GM12864 (cell line): ENCODE measurements at regions not wholly inside any gene's neighbourhood (a gene's known extent, or its start where the extent isn't known, plus 50 kb on each side); places are given as distances from the start of the nearest gene placed in this dataset.

Experiments used
- DNase-seq: peaks from one replicate; pipeline ENCODE4 v3.0.0-alpha.2; 2011; ENCODE audit warnings: low read depth
- H3K4me3 ChIP-seq: 2 replicates; pipeline ENCODE4 v1.5.1; 2011; ENCODE audit warnings: mild to moderate bottlenecking, low read depth, low read length, control low read depth
- TF ChIP-seq, protein P1 (sequence below): IDR thresholded peaks from 2 replicates; pipeline ENCODE4 v1.5.1; 2011; ENCODE audit warnings: low read depth, mild to moderate bottlenecking, moderate library complexity, low read length, control low read depth, inconsistent platforms; ENCODE audit errors: missing control alignments

- DNase-seq: no peak
- TF ChIP-seq, protein P1, sequence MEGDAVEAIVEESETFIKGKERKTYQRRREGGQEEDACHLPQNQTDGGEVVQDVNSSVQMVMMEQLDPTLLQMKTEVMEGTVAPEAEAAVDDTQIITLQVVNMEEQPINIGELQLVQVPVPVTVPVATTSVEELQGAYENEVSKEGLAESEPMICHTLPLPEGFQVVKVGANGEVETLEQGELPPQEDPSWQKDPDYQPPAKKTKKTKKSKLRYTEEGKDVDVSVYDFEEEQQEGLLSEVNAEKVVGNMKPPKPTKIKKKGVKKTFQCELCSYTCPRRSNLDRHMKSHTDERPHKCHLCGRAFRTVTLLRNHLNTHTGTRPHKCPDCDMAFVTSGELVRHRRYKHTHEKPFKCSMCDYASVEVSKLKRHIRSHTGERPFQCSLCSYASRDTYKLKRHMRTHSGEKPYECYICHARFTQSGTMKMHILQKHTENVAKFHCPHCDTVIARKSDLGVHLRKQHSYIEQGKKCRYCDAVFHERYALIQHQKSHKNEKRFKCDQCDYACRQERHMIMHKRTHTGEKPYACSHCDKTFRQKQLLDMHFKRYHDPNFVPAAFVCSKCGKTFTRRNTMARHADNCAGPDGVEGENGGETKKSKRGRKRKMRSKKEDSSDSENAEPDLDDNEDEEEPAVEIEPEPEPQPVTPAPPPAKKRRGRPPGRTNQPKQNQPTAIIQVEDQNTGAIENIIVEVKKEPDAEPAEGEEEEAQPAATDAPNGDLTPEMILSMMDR: no peak
Measured at GRCh38 chr1:38525343-38526043, 334.1 kb downstream of the RRAGC start.

GRCh38 chr1:38524025-38524641, 335.4 kb downstream of the RRAGC start:
- no peak overlapping the region for H3K4me3 ChIP-seq
- TF ChIP-seq, protein P1: no peak
- no peak for DNase-seq

More at GRCh38 chr1:38525343-38526043, 334.1 kb downstream of the RRAGC start:
- H3K4me3 ChIP-seq: no peak overlapping the region

- no peak for DNase-seq
- no peak overlapping the region for H3K4me3 ChIP-seq
Measured at GRCh38 chr1:38523568-38523939, 336.0 kb downstream of the RRAGC start.

DNA sequence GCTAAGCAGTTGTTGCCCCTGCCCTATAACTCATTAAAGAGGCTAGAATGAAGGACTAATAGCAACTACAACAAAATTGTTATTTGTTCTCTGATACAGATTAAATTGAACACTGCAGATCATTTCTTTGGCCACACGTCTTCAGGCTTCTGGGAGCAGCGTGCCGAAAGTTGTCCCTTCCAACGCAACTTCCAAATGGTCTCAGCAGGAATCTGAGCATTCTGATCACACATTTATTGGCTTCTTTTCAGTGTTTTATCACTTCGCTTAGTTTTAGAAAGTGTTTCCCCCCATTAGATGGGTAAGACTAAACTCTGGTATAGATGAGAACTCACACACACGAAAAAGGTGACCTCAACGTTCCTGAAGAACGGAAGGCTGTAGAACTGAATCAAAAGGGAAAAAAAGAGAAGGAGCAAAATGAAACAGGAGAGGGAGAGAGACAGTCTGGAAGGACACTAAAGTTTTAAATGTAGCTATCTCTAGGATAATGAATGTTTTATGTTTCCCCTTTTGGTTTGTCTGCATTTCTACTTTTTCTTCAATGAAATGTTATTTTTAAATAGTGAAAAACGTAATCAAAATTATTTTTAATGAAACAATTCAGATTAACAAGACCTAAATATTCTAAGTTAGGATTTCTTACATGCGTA, 336.5 kb downstream of the RRAGC start:
- no peak for DNase-seq
- TF ChIP-seq, protein P1: no peak
- no peak overlapping the region for H3K4me3 ChIP-seq

More at GRCh38 chr1:38523568-38523939, 336.0 kb downstream of the RRAGC start:
- TF ChIP-seq, protein P1: no peak

DNA sequence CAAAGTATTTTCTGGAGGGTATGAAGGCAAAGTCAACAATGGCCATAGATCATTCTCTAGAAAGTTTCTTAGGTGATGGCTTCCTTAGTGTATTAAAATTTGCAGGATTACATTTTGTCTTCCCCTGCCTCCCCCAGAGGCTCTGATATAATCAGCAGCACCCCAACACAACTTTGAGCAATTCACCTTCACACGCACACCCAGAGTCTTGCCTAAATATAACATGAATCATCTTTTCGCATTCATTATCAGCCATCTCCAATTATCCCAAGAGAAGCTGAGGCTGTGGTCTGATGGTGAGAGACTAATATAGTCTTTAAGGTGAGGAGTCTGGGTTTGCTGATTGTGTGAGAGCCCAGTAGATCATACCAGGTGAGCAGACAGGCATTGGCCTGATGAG, 343.0 kb downstream of the RRAGC start:
- no peak overlapping the region for H3K4me3 ChIP-seq
- TF ChIP-seq, protein P1: no peak
- no peak for DNase-seq

DNA sequence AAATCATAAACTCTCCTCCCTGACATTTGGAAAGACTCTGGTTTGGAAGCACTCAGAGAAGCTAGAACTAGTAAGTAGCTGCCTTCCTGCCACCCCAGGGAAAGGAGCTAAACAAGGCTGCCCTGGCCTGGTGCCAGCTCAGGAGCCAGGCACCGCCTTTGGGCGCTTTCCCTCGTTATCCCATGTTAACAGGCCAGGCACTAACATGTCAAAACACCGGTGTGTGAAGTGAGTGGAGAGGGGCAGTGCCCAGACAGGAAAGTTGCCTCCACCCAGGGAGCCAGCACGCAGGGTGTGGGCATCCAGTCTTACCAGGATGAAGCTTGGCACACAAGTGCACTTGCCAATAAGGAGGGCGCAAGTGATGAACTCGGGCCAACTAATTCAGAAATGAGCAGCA, 346.8 kb downstream of the RRAGC start:
- TF ChIP-seq, protein P1: no peak
- no peak for DNase-seq
- H3K4me3 ChIP-seq: no peak overlapping the region
